ENCODE measurements at regions not wholly inside any gene's neighbourhood (a gene's known extent, or its start where the extent isn't known, plus 50 kb on each side); places are given as distances from the start of the nearest gene placed in this dataset.
"Not testable (repeated sequence)": the region's sequence is repeated elsewhere in the genome, so short reads cannot be mapped to it uniquely, and the experiment has no call there.

- H3K4me2 ChIP-seq (ENCODE audit: low read length): no peak overlapping the region
- no peak overlapping the region for H2BK12ac ChIP-seq (ENCODE audit: low read length)
- no peak overlapping the region for H4K91ac ChIP-seq (ENCODE audit: low read depth, low read length)
- H3K79me2 ChIP-seq (ENCODE audit: control insufficient read depth, insufficient read depth, low read length, poor library complexity): no peaks in the 10 kb centered on the region
- H3K18ac ChIP-seq (ENCODE audit: low read length): no peak overlapping the region
- no peak overlapping the region for H3K4me3 ChIP-seq (ENCODE audit: low read depth, low read length)
- no peak overlapping the region for H3K23ac ChIP-seq (ENCODE audit: low read length)
- H2AK5ac ChIP-seq (ENCODE audit: low read length): no peak overlapping the region
- no peak overlapping the region for H3K27ac ChIP-seq (ENCODE audit: low read depth, low read length)
- H2AFZ ChIP-seq (ENCODE audit: insufficient read depth, low read length, poor library complexity): no peak overlapping the region
- H3K14ac ChIP-seq (ENCODE audit: low read length): no peak overlapping the region
- no peaks in the 10 kb centered on the region for H3K4me1 ChIP-seq (ENCODE audit: control insufficient read depth in 1 of 2, insufficient read depth in 2 of 2, low read length in 2 of 2)
- no peak overlapping the region for H2BK120ac ChIP-seq (ENCODE audit: insufficient read depth, low read length, poor library complexity)
- H3K27me3 ChIP-seq (ENCODE audit: insufficient read depth, low read length): no peaks in the 10 kb centered on the region
- no peak overlapping the region for H3K4ac ChIP-seq (ENCODE audit: low read depth, low read length)
- no peaks in the 10 kb centered on the region for H3K9me3 ChIP-seq (ENCODE audit: insufficient read depth, low read depth, low read length)
- no peak overlapping the region for H2BK5ac ChIP-seq (ENCODE audit: low read depth, low read length, poor library complexity)
- H4K12ac ChIP-seq (ENCODE audit: low read depth, low read length): no peak overlapping the region
- no peaks in the 10 kb centered on the region for H3K79me1 ChIP-seq (ENCODE audit: low read length)
- H3K36me3 ChIP-seq (ENCODE audit: control insufficient read depth in 1 of 2, insufficient read depth in 2 of 2, low read length in 2 of 2): no peaks in the 10 kb centered on the region
- DNase-seq: no peak
- no peak overlapping the region for H3K9ac ChIP-seq (ENCODE audit: low read length)
- no peak overlapping the region for H4K8ac ChIP-seq (ENCODE audit: low read depth, low read length)
- no CpG with 5 or more reads among the region's 7 CpGs for WGBS (ENCODE audit: extremely low coverage, insufficient coverage, insufficient read length)
These were observed 91.2 kb downstream of the POLR2M start for GRCh38 chr15:57797568-57798267.

GRCh38 chr15:57806003-57806402, 99.5 kb downstream of the POLR2M start:
- Histone ChIP-seq H3K4me3 (ENCODE audit: low read depth, low read length) (no peak overlapping the region), H3K4me1 (ENCODE audit: control insufficient read depth in 1 of 2, insufficient read depth in 2 of 2, low read length in 2 of 2) (no peaks in the 10 kb centered on the region), H3K27ac (ENCODE audit: low read depth, low read length) (no peak overlapping the region), H2AFZ (ENCODE audit: insufficient read depth, low read length, poor library complexity) (no peak overlapping the region), H3K18ac (ENCODE audit: low read length) (no peak overlapping the region), H3K4ac (ENCODE audit: low read depth, low read length) (no peak overlapping the region), H2BK5ac (ENCODE audit: low read depth, low read length, poor library complexity) (no peak overlapping the region), H3K9ac (ENCODE audit: low read length) (no peak overlapping the region), H3K14ac (ENCODE audit: low read length) (no peak overlapping the region), H3K9me3 (ENCODE audit: insufficient read depth, low read depth, low read length) (no peaks in the 10 kb centered on the region), H4K91ac (ENCODE audit: low read depth, low read length) (no peak overlapping the region), H3K36me3 (ENCODE audit: control insufficient read depth in 1 of 2, insufficient read depth in 2 of 2, low read length in 2 of 2) (no peaks in the 10 kb centered on the region), H2AK5ac (ENCODE audit: low read length) (no peak overlapping the region), H3K79me1 (ENCODE audit: low read length) (no peaks in the 10 kb centered on the region), H2BK12ac (ENCODE audit: low read length) (no peak overlapping the region), H3K27me3 (ENCODE audit: insufficient read depth, low read length) (no peaks in the 10 kb centered on the region), H3K23ac (ENCODE audit: low read length) (no peak overlapping the region), H4K12ac (ENCODE audit: low read depth, low read length) (no peak overlapping the region), H3K4me2 (ENCODE audit: low read length) (no peak overlapping the region), H4K8ac (ENCODE audit: low read depth, low read length) (no peak overlapping the region), H2BK120ac (ENCODE audit: insufficient read depth, low read length, poor library complexity) (no peak overlapping the region), H3K79me2 (ENCODE audit: control insufficient read depth, insufficient read depth, low read length, poor library complexity) (no peaks in the 10 kb centered on the region)
- WGBS (ENCODE audit: extremely low coverage, insufficient coverage, insufficient read length): no CpG with 5 or more reads among the region's 7 CpGs
- no peak for DNase-seq

- not testable (repeated sequence) for H3K27ac ChIP-seq (ENCODE audit: low read depth, low read length); DNase-seq; H3K79me2 ChIP-seq (ENCODE audit: control insufficient read depth, insufficient read depth, low read length, poor library complexity); H2AFZ ChIP-seq (ENCODE audit: insufficient read depth, low read length, poor library complexity); H3K4ac ChIP-seq (ENCODE audit: low read depth, low read length); H3K4me1 ChIP-seq (ENCODE audit: control insufficient read depth in 1 of 2, insufficient read depth in 2 of 2, low read length in 2 of 2); H4K8ac ChIP-seq (ENCODE audit: low read depth, low read length); H3K4me3 ChIP-seq (ENCODE audit: low read depth, low read length); H3K18ac ChIP-seq (ENCODE audit: low read length); H3K27me3 ChIP-seq (ENCODE audit: insufficient read depth, low read length); H3K36me3 ChIP-seq (ENCODE audit: control insufficient read depth in 1 of 2, insufficient read depth in 2 of 2, low read length in 2 of 2); H3K14ac ChIP-seq (ENCODE audit: low read length); H4K12ac ChIP-seq (ENCODE audit: low read depth, low read length); H2BK120ac ChIP-seq (ENCODE audit: insufficient read depth, low read length, poor library complexity); H3K4me2 ChIP-seq (ENCODE audit: low read length); H3K23ac ChIP-seq (ENCODE audit: low read length); H4K91ac ChIP-seq (ENCODE audit: low read depth, low read length); H3K9ac ChIP-seq (ENCODE audit: low read length); H2BK5ac ChIP-seq (ENCODE audit: low read depth, low read length, poor library complexity); H3K9me3 ChIP-seq (ENCODE audit: insufficient read depth, low read depth, low read length); H3K79me1 ChIP-seq (ENCODE audit: low read length); H2BK12ac ChIP-seq (ENCODE audit: low read length); H2AK5ac ChIP-seq (ENCODE audit: low read length)
- no CpG with 5 or more reads among the region's 7 CpGs for WGBS (ENCODE audit: extremely low coverage, insufficient coverage, insufficient read length)
These were observed 102.8 kb downstream of the POLR2M start for GRCh38 chr15:57809285-57809684.

- no peak overlapping the region for H2BK12ac ChIP-seq (ENCODE audit: low read length)
- H3K27ac ChIP-seq (ENCODE audit: low read depth, low read length): no peak overlapping the region
- H4K91ac ChIP-seq (ENCODE audit: low read depth, low read length): no peak overlapping the region
- no peaks in the 10 kb centered on the region for H3K79me1 ChIP-seq (ENCODE audit: low read length)
- no peaks in the 10 kb centered on the region for H3K4me1 ChIP-seq (ENCODE audit: control insufficient read depth in 1 of 2, insufficient read depth in 2 of 2, low read length in 2 of 2)
- no peak overlapping the region for H2BK5ac ChIP-seq (ENCODE audit: low read depth, low read length, poor library complexity)
- no peak overlapping the region for H2BK120ac ChIP-seq (ENCODE audit: insufficient read depth, low read length, poor library complexity)
- H3K79me2 ChIP-seq (ENCODE audit: control insufficient read depth, insufficient read depth, low read length, poor library complexity): no peaks in the 10 kb centered on the region
- H3K14ac ChIP-seq (ENCODE audit: low read length): no peak overlapping the region
- no peak overlapping the region for H2AK5ac ChIP-seq (ENCODE audit: low read length)
- H3K4me2 ChIP-seq (ENCODE audit: low read length): no peak overlapping the region
- no peak overlapping the region for H3K18ac ChIP-seq (ENCODE audit: low read length)
- H4K8ac ChIP-seq (ENCODE audit: low read depth, low read length): no peak overlapping the region
- H3K27me3 ChIP-seq (ENCODE audit: insufficient read depth, low read length): no peaks in the 10 kb centered on the region
- no peak for DNase-seq
- H3K4me3 ChIP-seq (ENCODE audit: low read depth, low read length): no peak overlapping the region
- no CpG with 5 or more reads among the region's 6 CpGs for WGBS (ENCODE audit: extremely low coverage, insufficient coverage, insufficient read length)
- H3K36me3 ChIP-seq (ENCODE audit: control insufficient read depth in 1 of 2, insufficient read depth in 2 of 2, low read length in 2 of 2): no peaks in the 10 kb centered on the region
- H3K4ac ChIP-seq (ENCODE audit: low read depth, low read length): no peak overlapping the region
- H4K12ac ChIP-seq (ENCODE audit: low read depth, low read length): no peak overlapping the region
- no peak overlapping the region for H3K9ac ChIP-seq (ENCODE audit: low read length)
- H3K9me3 ChIP-seq (ENCODE audit: insufficient read depth, low read depth, low read length): peaks cover 2% of the 10 kb centered on the region
- H2AFZ ChIP-seq (ENCODE audit: insufficient read depth, low read length, poor library complexity): no peak overlapping the region
- H3K23ac ChIP-seq (ENCODE audit: low read length): no peak overlapping the region
These were observed 110.1 kb downstream of the POLR2M start for GRCh38 chr15:57816599-57816998.

Data from trophoblast cell (in vitro differentiated cells and primary cell).